ENCODE measurements at regions not wholly inside any gene's neighbourhood (a gene's known extent, or its start where the extent isn't known, plus 50 kb on each side); places are given as distances from the start of the nearest gene placed in this dataset.
A peak's percentile ranks its signal among the peaks of the same experiment; 100 is the strongest.
"Not testable (repeated sequence)": the region's sequence is repeated elsewhere in the genome, so short reads cannot be mapped to it uniquely, and the experiment has no call there.

DNA sequence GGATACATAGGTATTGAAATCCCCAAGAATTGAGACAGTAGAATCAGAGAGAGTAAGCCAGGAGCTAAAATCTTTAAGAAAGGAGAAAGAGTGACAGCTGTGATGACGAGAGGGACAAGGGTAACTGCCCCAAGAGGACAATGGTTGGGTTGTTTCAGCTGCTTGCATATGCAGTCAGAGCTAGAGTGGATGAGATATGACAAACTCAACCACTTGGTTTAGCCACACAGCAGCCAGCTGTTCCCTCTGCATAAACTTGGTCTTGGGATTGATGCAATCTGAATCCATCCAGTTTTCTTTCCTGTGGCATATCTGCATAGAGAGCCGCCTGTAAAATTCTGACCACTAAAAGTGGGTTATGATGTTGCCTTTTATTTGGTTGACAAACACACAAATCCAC lies 100.7 kb downstream of the ZNF622 start:
- Mint-ChIP-seq H3K27me3 (ENCODE audit: insufficient read depth) (peaks cover 3% of the 10 kb centered on the region), H3K4me1 (ENCODE audit: low read depth) (no peaks in the 10 kb centered on the region), H3K9me3 (no peaks in the 10 kb centered on the region; the same call in 1 of the 2 replicates), H3K27ac (no peak overlapping the region), H3K36me3 (ENCODE audit: low read depth) (no peaks in the 10 kb centered on the region), H3K4me3 (no peak overlapping the region)
- TF ChIP-seq CTCF (IDR thresholded peaks at IDR 0.05), result no peak
- no peak for DNase-seq

DNA sequence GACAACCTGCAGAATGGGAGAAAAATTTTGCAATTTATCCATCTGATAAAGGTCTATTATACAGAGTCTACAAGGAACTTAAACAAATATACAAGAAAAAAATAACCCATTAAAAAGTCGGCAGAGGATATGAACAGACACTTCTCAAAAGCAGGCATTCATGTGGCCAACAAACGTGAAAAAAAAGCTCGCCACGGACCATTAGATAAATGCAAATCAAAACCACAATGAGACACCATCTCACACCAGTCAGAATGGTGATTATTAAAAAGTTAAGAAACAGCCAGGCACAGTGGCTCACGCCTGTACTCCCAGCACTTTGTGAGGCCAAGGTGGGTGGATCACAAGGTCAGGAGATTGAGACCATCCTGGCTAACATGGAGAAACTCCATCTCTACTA lies 112.2 kb downstream of the ZNF622 start:
- H3K4me3 Mint-ChIP-seq; H3K27me3 Mint-ChIP-seq (ENCODE audit: insufficient read depth); H3K4me1 Mint-ChIP-seq (ENCODE audit: low read depth); H3K9me3 Mint-ChIP-seq; H3K36me3 Mint-ChIP-seq (ENCODE audit: low read depth); H3K27ac Mint-ChIP-seq; DNase-seq: not testable (repeated sequence)

DNA sequence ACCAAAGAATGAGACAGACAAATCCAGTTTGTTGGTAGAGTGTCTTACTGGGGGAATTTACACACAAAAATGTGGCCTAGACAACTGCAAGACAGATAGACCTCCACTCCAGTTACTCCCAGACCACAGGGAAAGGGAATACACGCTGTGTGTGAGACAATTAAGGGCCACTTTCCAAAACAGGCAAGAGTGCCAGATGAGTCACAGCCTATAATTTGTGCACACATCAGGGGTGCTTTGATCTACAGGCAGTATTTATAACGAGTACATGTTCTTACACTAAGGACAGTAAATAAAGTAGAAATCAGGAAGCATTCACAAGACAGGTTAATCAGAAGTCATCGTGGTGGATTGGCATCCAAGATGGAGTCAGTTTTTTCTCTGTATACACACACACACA lies 114.8 kb downstream of the ZNF622 start:
- H3K27ac Mint-ChIP-seq, result no peak overlapping the region
- H3K9me3 Mint-ChIP-seq, result no peaks in the 10 kb centered on the region; the same call in none of the 2 replicates
- peaks cover 8% of the 10 kb centered on the region; the same call in 1 of the 2 replicates for H3K27me3 Mint-ChIP-seq (ENCODE audit: insufficient read depth)
- DNase-seq, result no peak
- H3K36me3 Mint-ChIP-seq (ENCODE audit: low read depth), result no peaks in the 10 kb centered on the region
- H3K4me3 Mint-ChIP-seq, result no peak overlapping the region
- H3K4me1 Mint-ChIP-seq (ENCODE audit: low read depth), result no peaks in the 10 kb centered on the region
- no peak for TF ChIP-seq CTCF (IDR thresholded peaks at IDR 0.05)

GRCh38 chr5:16346380-16346779 lies 119.2 kb downstream of the ZNF622 start:
- Mint-ChIP-seq H3K27me3 (ENCODE audit: insufficient read depth) (peaks cover 4% of the 10 kb centered on the region; the same call in 1 of the 2 replicates), H3K9me3 (no peaks in the 10 kb centered on the region; the same call in none of the 2 replicates), H3K27ac (no peak overlapping the region), H3K36me3 (ENCODE audit: low read depth) (no peaks in the 10 kb centered on the region), H3K4me3 (no peak overlapping the region), H3K4me1 (ENCODE audit: low read depth) (no peaks in the 10 kb centered on the region)
- no peak for TF ChIP-seq CTCF (IDR thresholded peaks at IDR 0.05)
- DNase-seq, result no peak

DNA sequence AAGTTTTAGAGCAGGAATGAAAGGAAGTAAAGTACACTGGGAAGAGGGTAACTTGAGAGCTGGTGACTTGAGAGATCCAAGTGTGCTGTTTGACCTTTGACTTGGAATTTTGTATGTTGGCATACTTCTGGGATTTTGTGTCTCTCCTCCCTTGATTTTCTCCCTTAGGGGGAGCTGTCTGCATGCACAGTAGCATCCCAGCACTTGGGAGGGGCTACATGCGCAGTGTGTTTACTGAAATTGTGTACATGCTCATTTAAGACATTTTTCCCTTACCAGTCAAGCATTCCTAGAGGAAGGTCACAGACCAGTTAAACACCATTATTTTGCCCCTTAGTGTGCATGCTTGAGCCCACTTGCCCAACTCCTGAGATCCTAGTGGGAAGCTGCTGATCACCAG lies 120.1 kb downstream of the ZNF622 start:
- DNase-seq, result no peak
- no peak overlapping the region for H3K27ac Mint-ChIP-seq
- H3K36me3 Mint-ChIP-seq (ENCODE audit: low read depth), result no peaks in the 10 kb centered on the region
- H3K27me3 Mint-ChIP-seq (ENCODE audit: insufficient read depth), result peaks cover 4% of the 10 kb centered on the region
- no peaks in the 10 kb centered on the region; the same call in 1 of the 2 replicates for H3K9me3 Mint-ChIP-seq
- no peaks in the 10 kb centered on the region for H3K4me1 Mint-ChIP-seq (ENCODE audit: low read depth)
- peak; percentile 30; the same call in 1 of the 2 replicates for TF ChIP-seq CTCF (IDR thresholded peaks at IDR 0.05)
- H3K4me3 Mint-ChIP-seq, result no peak overlapping the region

DNA sequence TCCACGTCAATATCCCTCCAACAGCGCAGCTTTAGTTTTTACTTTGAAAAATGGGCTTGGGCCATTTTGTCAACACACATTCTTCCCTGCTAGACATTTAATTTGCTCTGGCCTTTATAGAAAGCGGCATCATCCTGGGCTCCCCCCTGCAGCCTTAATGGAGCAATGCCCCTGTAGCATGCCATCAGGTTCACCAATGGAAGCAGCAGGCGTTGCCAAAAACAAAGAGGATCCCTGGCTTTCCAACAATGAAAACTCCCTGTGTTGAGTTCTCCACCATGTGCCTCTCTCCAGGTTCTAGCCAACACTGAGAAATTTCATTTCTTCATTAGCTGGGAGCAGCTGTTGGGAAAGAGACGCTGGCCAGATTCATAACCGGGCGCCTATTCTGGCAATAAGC lies 139.5 kb downstream of the ZNF622 start:
- Mint-ChIP-seq H3K36me3 (ENCODE audit: low read depth) (no peaks in the 10 kb centered on the region), H3K27ac (no peak overlapping the region), H3K9me3 (no peaks in the 10 kb centered on the region; the same call in 1 of the 2 replicates), H3K4me1 (ENCODE audit: low read depth) (no peaks in the 10 kb centered on the region), H3K27me3 (ENCODE audit: insufficient read depth) (peaks cover 1% of the 10 kb centered on the region; the same call in 1 of the 2 replicates), H3K4me3 (no peak overlapping the region)
- DNase-seq, result no peak
- no peak for TF ChIP-seq CTCF (IDR thresholded peaks at IDR 0.05)
